Stimulated activated CD4-positive, alpha-beta T cell treated with anti-CD3 and anti-CD28 coated beads, TNF-alpha, amount 100 ng/mL, for 4 hours (primary cell): ENCODE measurements at regions not wholly inside any gene's neighbourhood (a gene's known extent, or its start where the extent isn't known, plus 50 kb on each side); places are given as distances from the start of the nearest gene placed in this dataset.
A peak's percentile ranks its signal among the peaks of the same experiment; 100 is the strongest.

Experiments used
- DNase-seq, 3 experiments: peaks; one replicate each; pipeline ENCODE4 v3.0.0-alpha.2; 2020; ENCODE audit warnings: low read depth in 3 of 3

DNA sequence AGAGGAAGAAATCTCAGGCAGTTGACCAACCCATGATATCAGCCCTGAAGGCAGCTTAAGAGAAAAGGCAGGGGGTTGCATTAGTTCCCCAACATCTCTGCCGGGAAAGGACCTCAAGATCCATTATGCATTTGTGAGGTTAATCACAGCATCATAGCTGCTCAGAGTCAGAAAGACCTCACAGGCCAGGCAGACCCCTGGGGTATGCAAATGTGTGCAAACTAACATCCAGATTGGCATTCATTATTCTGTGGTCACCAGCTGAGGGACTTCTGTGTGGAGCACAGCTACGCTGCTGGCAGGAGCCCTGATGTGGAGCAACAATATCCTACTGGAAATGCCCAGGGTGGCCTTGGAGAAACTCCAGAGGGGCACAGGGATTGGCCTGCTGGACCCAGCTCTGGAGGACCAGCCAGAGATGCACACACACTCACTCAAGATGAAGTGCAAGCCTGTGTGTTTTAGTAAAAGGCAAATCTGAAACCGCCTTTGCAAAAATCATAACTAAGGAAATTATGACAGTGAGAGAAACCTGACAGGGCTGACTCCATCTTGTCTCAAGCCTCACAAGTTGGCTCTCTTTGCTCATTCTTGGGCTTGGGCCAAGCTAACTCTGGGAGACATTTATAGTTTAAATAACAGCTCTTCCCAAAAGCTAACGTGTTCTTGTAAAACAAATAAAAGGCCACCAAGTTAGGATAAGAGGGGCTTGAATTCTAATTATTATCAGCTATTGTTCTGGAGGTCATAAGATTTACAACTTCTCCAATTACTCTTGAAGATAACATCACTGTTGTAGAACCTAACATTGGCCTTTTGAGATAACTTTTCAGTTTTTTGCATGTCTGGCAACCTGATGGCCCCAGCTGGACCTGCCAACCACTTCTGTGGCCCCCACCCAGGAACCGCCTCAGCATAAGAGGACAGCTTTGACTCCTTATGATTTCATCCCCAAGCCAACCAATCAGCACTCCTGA is 257.1 kb downstream of the UACA start:
- DNase-seq, result no peak

DNA sequence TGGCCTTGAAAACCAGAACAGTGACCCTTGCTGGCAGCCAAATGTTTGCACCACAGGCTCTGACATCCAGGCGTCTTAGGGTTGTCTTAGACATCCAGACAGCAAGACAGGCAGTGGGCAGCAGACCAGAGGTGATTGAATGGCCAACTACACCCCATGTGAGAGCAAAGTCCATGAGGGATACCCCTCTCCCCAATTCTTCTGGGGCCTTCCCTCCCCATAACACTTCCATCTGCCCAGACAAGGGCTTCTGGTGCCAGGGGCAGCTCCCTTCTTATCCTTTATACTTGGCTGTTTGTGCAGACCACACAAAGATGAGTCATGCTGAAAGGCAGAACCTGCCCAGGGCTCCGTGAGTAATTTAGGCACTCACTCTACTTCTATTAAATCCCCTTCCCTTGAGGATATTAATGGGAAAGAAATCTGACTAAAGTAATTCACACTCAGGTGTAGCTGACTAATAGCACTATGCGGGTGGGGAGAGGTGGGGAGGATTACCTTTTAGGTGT is 257.9 kb downstream of the UACA start:
- DNase-seq, result no peak

DNA sequence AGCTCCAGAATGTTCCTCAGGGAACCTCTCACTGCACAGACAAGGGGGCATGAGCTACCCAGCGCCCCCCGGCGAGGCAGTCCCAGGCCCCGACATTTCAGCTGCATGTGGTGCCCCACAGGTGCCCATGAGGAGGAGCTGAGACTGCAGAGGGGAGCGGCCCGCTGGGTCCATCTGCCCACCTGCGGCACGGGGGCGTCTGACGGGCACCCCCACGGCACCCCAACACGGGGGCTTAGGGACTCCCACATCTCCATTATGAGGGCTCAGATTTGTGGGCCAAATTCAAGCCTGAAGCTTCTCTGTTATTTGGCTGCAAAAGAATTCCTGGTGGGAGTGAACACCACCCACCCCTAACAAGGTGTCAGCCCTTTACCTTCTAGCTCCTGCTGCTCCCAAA is 258.4 kb downstream of the UACA start:
- DNase-seq, result no peak

DNA sequence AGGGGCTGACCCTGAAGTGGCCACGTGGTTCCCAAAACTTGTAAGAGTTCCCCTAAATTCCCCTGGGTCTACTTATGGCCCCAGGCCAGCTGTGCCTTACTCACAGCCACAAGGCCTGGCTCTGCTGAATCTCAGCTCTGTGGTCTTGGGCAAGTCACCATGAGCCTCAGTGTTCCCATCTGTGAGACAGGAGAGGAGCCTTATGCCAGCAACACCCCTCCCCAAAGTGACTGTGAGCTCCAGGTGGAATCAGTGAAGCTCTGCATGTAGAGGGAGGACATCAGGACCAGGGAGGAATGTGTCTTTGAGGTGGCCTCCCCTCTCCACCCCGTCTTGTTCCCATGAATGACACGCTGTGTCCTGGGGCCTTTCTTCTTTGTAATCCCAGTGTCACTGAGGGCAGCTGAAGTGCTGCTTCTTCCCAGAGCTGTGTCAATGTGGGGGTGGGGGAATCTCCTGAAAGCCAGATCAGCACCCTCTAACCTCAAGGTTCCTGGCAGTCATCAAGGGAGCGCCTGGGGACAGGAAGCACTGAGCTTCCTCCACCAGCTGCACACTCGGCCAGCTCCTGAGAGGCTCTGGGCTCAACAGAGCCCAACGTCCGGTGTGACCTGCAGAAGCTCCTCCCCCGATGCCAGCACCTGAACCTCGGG is 258.9 kb downstream of the UACA start:
- no peak for DNase-seq

DNA sequence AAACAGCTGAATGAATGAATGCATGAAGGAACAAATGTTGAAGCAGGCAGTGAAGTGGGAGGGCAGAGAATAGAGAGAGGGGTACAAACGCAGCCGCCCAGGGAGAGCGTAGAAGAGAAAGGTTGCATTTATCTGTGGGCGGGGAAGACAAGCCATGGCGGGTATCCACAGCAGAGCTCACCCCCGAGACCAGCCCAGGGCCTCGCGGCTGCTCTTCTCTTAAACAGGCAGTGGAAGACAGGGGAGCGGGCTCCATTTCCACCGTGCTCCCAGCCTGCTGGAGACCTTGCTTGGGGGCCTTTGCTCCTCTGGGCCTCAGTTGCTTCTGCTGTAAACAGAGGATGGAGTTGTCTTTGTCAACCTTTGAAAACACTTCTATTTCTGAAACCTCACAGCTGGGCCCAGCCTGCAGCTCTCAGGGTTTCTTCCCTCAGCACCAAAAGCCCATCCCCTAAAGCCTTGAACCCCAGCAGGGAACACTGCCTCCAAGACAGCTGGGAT is 259.5 kb downstream of the UACA start:
- no peak for DNase-seq

DNA sequence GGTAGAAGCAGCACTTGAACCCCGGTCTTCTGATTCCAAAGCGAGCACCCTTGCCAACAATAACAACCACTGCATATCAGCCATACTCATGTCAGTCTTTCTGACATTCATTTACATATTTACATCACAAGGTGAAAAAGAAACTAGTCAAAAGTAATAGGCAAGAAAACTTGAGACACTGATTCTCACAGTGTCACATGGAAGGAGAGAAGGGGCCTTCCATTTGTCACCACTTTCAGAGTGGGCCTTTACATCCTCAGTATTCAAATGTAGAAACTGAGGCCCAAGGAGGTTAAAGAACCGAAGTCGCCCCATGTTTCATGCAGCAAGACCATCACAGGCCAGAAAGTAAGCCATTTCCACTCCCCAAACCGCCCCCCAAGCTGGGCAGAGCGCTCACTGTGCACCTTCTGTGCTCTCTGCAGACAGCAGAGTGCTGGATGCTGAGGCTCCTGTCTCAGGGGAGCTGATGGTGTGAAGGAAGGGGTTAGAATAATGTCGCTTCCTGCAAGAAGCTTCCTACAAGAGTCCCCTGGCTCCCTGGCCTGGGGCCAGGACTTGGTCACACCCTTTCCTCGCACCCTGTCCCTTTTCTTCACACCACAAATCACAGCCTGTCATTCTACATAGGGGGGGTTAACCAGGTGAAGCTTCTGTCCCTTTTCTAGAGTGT is 260.1 kb downstream of the UACA start:
- no peak for DNase-seq

DNA sequence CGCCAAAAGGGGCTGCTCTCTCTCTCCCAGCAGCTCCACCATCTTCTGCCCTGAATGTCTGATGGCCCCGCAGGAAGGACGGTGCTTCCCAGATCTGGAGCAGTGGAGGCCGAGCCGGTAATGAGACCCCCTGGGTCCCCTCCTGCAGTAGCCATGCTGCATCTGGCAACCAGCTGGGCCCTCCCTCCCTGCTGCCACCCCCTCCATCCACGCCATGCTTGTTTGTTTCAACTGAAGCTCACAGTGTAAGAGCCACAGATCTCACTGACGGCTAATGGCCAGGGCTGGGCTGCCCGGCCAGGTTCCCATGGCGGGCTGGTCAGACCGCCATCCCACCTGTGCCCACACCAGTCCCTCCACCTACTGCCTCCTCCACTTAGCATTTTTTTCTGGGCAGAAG is 260.8 kb downstream of the UACA start:
- no peak for DNase-seq

DNA sequence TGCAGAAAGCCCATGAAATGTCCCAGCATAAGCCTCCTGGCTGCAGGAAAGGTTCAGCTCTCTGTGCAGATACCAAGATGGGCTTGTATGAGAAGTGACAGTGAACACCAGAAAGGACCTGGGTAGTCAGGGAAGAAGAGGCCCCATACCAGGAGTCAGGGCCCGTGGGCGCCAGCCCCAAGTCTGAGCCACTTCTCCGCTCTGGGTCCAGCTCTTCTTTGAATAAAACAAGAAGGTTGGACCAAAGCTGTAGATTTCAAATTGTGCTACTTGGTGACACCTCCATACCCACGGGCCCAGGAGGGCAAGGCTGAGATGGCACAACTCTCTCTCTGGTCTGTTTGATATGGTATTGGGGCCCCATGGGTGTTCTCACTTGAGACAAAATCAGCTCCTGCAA is 261.5 kb downstream of the UACA start:
- DNase-seq, result no peak

DNA sequence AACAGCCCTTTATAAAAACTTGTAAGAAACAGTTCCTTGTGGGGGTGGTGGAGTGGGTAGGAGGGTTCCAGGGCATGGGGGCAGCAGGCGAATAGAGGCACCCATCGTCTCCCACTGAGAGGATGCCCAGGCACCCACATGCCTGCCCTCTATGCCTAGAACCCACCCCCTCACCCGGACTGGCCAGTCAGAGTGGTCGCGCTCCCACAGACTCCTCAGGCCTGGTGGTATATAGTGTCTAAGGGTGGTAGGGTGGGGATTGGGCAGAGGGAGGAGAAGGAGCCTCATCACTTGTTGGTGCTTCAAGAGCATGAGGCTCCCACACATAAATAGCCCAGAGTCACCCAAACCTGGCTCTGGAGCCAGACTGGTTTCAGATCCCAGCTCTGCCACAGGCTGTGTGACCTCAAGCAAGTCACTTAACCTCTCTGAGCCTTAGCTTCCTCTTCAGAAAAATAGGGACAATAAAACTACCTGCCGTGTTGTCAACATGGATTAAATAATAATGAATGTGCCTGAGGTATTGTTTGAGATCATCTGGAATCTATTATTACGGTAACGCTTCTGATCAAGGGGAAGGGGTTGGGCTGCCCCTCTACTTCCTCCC is 262.1 kb downstream of the UACA start:
- DNase-seq, result no peak

DNA sequence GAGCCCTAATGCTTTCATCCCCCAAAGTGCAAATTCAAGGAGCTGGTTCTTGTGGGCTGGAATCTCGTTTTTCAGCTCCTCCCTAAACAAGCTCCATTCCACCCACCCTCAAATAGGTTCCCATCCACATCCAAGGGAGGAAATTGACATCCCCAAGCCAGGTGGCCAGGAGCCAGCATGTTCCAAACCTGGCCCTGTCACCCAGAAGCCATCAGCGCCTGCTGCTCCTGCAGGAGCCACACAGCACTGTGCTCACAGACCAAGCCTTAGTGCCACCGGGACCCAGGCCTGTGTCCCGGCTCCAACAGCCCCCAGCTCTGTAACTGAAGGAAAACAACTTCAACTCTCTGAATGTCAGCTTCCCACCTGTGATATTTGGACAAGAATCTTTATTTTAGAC is 263.6 kb downstream of the UACA start:
- DNase-seq, result no peak

DNA sequence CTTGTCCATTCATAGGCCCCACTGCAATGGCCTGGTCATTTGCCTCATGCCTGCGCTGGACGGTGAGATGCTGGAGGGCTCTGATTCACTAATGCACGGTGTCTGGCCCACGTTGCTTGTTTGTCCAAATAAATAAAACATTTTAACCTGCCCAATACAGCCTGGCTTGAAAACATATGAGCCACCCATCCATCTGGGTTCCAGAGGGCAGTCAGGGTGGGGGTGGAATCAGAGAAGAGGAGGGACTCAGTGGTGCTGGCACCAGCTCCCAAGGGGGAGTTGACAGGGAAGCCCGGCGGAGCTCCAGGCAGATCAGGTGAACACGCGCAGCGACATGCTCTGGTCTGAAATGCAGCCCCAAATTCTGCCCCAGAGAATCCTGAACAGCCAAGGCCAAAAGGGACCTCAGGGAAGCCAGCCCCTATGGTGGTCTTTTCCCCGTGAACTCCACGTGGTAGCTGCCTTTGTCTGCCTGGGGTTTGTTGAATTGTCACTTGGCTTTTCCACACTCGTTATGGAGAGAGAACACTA is 265.2 kb downstream of the UACA start:
- DNase-seq, result no peak

DNA sequence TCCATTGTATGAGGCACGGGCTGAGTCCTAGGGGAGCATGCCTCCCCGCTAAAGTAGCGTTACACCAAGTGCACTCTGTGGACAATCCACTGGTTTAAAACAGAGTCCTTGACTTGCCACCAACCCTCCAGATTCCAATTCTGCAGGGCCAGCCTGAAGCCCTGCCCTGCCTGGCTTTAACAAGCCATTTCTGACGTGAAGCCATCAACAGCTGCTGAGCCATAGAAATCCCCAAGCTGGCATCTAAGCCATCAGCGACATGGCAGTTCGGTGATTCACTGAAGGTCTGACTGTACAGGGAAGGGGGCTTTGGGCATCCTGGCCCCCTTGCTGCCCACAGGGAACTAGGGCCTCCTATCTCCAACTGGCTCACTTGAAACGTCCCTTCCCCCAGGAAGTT is 265.7 kb downstream of the UACA start:
- no peak for DNase-seq

DNA sequence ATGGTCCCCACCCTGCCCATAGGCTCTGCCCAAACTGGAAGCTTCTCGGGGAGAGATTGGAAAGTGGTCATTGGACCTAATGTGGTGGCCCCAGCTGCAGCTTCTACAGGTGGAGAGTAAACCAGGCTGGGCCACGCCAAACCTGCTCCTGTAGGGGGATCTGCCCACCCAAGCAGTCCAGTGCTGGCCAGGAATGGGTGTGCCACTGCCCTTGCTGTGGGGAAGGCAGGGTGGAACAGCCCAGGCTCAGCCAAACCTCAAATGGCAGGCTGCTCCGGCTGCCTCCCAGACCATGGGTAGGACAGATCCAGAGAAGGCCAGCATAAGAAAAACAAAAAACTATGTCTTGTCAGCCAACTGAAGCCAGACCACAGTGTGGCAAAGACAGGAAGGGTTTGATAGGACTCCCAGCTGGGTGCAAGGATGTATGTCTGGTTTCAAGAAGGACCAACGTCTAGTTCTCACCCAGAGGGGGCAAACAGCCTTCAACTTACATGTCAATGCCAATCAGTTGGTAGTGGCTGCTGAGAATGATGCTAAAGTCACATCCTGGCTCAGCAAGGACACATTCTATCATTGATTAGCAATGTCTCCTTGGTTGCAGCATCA is 267.3 kb downstream of the UACA start:
- no peak for DNase-seq

DNA sequence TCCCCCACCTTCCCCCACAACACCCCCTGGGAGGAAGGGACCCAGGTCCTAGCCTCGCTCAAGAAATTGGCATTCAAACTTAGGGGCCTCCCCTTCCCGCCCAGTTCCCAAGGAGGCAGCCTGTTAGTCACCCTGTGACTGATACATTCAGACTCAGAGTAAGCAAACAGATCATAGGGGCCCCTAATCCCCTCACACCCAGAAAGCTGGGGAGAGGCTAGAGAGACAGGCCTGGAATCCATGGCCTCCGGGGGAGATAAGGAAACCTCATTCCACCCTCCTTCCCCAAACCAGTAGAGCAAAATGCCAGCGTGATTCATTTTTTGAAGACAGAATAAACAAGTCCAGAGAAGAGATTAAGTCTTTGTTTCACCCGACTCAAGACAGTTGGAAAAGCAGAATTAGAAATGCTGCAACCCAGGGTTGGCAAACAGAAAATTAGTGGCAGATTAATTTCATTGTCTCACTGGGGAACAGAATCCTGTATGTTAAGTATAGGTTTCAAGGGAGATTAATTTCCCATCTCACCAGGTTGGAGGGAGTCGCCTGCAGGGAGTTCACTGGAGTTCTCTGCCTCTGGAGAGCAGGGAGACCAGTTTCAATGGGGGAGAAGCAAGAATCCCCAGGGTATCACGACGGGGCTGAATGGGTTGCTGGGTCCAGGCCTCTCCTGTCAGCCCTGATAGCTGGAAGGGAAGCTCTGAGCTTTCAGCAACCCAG is 268.3 kb downstream of the UACA start:
- DNase-seq, result no peak

DNA sequence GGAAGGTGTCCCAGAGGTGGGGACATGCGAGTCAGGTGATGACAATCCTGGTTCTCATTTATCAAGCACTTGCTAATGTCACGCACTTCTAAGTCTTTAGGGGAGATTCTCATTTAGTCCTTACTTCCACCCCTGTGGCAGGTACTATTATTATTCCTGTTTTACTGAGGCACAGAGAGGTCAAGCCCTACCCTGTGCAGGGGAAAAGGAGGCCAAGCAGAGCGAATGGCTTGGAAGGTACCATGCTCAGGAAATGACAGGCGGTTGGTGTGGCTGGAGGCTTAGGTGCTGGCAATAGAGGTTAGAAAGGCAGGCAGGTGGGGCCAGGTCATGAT is 268.9 kb downstream of the UACA start:
- DNase-seq, result no peak

DNA sequence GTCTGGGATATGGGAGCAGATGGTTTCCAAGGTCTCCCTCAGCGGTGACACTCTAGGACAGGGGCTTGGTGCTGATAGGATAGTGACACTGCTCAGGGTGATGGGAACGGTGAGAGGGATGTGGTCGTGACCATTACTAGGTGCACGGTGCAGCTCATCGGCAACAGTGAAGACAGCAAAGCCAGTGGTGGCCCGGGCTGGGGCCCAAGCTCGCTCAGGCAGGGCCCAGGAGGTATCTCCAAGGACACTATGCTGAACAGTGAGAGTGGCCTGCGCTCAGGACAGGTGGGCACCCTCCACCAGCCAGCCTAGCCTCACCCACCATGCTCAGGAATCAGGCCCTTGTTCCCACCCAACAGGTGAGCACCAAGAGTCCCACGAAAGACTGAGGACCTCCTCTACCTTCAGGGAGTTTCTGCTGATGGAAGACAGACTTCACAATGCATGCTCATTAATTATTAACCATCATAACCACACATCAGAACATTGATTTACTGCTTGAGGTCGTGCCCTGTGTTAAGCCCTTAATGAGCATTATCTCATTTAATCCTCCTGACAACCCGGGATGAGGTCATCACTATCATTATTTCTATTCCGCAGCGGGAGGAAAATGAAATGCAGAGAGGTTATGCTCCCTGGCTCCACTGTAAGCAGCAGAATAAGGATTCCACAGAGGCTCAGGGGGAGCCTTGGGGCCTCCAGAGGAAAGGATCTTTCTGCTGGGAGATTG is 269.4 kb downstream of the UACA start:
- no peak for DNase-seq

DNA sequence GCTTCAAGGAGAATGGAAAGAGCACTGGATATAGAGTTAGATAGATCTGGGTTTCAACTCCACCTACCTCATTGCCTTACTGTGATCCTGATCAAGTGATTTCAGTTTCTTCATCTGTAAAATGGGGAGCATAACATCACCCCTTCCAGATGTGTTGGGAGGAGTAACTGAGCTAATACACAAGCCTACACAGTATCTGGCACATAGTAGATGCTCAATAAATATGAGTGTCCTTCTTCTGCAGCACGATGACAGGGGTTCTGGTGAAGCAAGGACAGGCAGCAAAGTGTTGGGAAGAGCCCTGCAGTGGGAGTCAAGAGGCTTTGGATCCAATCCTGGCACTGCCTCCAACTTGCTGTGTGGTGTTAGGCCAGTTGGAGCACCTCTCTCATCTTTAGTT is 270.0 kb downstream of the UACA start:
- no peak for DNase-seq

DNA sequence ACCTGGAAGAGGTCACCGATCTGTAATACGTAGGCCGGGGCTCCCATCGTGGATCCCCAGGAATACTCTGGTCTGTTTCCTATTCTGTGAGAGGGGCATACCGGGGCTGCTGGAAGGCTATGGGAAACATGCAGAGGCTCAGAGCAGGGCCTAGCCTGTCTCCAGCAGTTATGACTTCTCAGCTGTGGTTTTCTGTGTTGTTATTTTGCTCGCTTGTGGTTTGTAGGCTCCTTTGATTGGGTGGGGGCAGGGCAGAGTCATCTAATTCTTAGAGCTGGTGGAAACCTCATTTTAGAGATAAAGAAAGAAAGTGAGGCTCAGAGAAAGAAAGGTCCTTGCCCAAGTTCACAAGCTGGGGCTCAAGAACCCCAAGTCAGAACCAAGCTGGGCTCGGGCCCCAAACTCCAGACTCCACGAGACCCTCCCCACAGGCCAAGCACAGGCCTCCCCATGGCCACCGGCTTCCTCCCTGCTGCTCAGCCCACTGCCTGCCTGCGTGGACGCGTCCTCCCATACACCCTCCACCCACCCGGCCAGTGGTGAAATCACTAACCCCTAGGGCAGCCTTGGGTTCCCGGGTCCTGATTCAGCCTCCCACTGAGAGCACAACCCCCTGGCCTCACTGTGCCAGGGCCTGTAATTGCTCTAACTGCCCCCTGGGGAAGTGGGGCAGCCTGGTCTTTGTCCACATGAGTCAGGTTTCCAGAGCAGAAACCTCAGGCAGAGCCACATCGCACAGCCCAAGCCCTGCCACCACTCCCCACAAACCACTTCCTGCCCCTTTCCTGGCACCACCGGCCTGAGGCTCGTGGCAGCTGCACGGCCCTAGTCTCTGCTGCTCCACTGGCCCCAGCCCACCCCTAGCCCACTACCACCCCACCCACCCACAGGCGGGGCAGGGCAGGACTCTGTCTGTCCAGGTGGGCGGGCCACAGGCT is 270.8 kb downstream of the UACA start:
- peak in 2 of 3 experiments; percentile 57 to 76 for DNase-seq

DNA sequence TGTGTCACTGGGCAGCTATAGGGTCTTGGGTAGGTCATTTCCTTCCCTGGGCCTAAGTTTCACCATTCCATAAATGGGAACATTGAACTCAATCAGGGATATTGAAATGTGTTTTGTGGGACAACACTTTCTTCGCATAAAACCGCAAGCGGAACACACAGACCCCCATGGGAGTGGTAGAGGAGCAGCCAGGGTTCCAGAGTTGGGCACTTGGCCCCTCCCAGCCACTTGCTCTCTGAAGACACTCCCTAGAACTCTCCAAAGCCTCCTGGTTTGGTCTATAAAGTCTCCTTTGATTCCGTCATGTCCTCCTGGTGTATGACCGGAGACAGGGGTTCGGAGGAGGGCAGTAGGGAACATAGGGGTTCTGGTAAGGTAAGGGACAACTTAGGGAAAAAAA is 271.7 kb downstream of the UACA start:
- DNase-seq, result no peak
